ENCODE measurements at regions not wholly inside any gene's neighbourhood (a gene's known extent, or its start where the extent isn't known, plus 50 kb on each side); places are given as distances from the start of the nearest gene placed in this dataset.
"Not testable (repeated sequence)": the region's sequence is repeated elsewhere in the genome, so short reads cannot be mapped to it uniquely, and the experiment has no call there.

- no peak for DNase-seq (ENCODE audit: low spot score)
- intact Hi-C loops (cut with DNase I): no loop called here
Measured at GRCh38 chr13:55569082-55569481, 1571.6 kb upstream of the PRR20A start.

DNA sequence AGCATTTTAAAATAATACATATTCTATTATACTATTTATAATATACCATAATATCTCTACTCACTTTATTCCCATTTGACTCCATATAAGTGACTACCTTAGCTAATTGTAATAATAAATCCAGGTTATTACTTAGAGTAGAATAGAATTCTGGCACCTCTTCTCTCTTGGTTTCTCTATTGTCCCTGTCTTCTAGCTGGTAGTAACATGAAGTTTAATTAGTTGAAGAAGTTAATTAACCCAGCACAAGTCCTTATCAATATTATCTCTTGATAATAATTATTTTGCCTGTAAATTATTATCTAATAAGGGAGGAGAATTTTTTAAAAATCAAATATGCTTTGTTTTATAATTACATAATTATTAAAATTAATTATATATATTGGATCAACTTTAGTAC lies 1571.2 kb upstream of the PRR20A start:
- intact Hi-C loops (cut with DNase I): no loop called here

GRCh38 chr13:55570371-55570770 lies 1570.3 kb upstream of the PRR20A start:
- no peak for DNase-seq (ENCODE audit: low spot score)
- intact Hi-C loops (cut with DNase I): no loop called here

More for the DNA sequence above, 1571.2 kb upstream of the PRR20A start:
- DNase-seq (ENCODE audit: low spot score): no peak

DNA sequence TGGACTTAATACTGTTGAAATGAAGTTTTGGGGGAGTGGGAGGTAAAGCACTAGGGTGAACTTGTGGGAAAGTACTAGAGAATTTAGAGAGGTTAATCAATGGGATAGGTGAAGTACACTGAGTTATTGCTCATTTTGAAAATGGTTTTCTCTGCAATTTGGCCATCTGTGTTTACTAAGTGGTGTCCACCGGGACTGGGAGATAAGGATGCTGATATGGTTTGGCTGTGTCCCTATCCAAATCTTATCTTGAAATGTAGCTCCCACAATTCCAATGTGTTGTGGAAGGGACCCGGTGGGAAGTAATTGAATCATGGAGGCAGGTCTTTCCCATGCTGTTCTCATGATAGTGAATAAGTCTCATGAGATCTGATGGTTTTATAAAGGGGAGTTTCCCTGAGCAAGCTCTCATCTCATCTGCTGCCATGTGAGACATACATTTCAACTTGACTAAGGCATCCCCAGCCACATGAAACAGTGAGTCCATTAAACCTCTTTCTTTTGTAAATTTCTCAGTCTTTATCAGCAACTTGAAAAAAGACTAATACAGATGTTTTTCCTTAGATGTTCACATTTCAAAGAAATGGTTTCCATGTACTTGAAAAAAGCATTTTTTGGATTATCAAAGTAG lies 1569.4 kb upstream of the PRR20A start:
- intact Hi-C loops (cut with DNase I): no loop called here
- DNase-seq (ENCODE audit: low spot score): no peak

DNA sequence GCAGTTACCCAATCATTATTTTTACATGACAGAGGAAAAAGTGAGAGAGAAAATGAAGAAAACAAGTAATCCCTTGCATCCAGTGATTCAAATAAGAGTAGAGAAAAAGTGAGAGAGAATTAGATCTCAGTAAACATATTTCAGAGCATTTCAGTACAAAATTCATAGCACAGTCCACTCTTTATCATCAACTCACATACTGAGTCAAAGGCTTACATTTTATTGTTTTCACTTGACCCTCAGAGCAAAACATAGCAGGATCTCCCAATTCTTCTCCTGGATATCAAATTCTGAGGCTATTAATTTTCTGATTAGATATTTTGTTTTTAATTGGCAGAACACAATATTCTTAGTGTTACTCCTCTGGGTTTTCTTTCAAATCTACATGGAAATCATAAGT lies 1568.3 kb upstream of the PRR20A start:
- DNase-seq (ENCODE audit: low spot score): no peak

GRCh38 chr13:55572862-55573261 lies 1567.9 kb upstream of the PRR20A start:
- intact Hi-C loops (cut with DNase I): no loop called here
- DNase-seq (ENCODE audit: low spot score): no peak

More for the DNA sequence above, 1568.3 kb upstream of the PRR20A start:
- intact Hi-C loops (cut with DNase I): no loop called here

DNA sequence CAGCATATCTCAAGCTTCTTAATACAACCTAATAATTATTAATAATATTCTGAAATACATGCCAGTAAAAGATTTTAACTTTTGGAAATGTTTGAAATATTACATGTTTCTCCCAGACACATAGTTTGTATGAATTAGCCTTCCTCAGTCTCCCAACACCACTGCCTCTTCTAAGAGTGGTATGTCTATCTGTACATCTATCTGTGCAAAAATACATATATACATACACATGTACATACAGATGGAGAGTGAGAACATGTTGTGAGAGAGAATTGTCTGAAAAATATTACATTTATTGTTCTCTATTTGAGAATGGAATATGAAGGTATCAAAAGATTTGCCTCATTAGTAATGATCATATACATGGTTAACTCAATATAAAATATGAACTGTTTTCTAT lies 1567.2 kb upstream of the PRR20A start:
- intact Hi-C loops (cut with DNase I): no loop called here
- no peak for DNase-seq (ENCODE audit: low spot score)

DNA sequence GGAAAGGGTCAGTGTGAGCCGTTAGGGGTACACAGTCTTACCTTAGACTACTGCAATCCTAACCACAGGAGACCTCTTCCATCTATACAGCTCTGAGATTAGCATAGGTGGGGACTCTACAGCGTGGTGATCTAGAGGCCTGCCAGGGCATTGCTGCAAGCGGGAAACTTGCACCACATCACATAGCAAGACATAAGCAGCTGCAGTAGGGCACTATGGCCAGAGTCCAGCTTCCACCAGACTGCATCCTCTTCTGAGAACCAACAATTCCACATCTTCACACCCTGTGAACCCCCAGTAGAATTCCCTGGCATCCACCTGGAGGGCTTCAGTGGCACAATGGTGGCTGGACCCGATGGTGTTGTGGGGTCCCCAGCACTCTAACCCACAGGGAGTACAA lies 1564.3 kb upstream of the PRR20A start:
- intact Hi-C loops (cut with DNase I): no loop called here

DNA sequence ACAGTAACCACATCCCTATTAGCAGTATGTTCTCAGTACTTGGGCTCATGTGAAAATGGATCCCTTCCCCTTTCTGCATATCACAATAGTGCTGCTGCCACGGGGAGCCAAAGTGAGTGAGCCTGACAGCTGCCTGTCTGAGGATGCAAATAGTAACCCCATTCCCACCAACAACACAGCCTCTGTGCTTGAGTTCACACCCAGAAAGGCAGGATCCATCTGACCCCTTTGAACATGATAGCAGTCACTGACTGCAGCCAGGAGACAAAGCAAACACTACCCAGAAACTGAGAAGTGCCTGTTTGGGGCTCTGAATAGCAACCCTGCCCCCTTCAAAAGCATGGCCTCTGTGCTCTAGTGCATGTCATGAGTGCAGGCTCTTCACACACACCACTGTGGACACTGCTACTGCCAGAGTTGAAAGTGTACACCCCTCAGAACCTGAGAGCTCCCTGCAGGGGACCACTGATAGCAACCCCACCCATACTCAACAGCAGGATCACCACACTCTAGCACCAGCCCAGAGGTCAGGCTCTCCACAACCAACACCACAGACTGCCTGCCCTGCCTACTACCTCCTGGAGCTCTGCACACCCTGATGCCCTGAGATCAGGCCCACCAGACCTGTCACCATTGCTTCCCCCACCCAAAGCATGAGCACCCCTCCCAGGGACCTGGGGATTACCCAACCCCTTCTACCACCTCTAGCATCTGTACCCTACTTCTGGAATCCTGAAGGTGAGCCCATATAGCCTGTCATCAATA lies 1563.5 kb upstream of the PRR20A start:
- DNase-seq (ENCODE audit: low spot score): no peak
- intact Hi-C loops (cut with DNase I): no loop called here

More for the DNA sequence above, 1564.3 kb upstream of the PRR20A start:
- DNase-seq (ENCODE audit: low spot score): no peak

DNA sequence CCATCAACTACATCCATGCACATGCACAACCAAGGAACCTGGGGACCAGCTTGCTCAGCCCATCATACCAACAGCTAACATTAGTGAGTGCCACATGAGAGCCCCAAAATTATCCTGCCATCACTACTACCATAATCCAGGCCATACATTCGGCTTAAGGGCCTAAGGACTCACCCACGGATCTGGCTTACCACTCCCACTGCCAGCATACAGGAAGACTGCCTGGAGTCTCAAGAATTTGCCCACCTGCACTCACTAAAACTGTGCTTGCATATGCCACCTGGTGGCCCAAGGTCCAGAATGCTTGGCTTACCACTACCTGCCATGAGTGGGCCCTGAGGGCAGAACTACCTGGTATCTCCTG lies 1562.9 kb upstream of the PRR20A start:
- DNase-seq (ENCODE audit: low spot score): no peak
- intact Hi-C loops (cut with DNase I): no loop called here

GRCh38 chr13:55582294-55582693 lies 1558.4 kb upstream of the PRR20A start:
- intact Hi-C loops (cut with DNase I); DNase-seq (ENCODE audit: low spot score): not testable (repeated sequence)

- no peak for DNase-seq (ENCODE audit: low spot score)
- intact Hi-C loops (cut with DNase I): no loop called here
Measured at GRCh38 chr13:55583953-55584593, 1556.6 kb upstream of the PRR20A start.

- no peak for DNase-seq (ENCODE audit: low spot score)
- intact Hi-C loops (cut with DNase I): no loop called here
Measured at GRCh38 chr13:55602784-55603183, 1537.9 kb upstream of the PRR20A start.

DNA sequence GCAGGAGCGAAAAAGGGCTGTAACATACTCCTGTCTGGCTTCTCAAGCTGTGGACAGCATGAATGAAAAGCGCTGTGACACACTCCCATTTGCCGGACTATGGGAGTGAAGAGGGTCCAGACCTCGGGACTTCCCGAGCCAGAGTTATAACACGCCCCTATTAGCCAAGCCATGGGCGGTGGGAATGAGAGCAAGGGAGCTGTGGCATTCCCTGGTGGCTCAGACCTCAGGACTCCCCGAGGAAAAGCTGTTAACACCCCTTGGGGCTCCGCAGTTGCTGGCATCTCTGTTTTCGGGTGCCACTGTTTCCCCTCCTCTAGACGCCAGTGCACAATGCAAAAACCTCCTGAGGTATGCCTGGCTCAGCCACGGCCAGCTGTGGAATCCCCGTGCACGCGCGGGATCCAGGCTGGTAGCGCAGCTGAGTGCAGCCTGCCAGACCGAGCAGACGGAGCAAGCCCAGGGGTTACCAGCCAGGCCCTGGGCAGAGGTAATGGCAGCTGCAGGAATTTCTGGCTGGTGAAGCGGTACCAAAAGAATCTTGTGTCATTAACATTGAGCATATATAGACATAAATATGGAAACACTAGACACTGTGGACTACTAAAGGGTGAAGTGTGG lies 1534.6 kb upstream of the PRR20A start:
- intact Hi-C loops (cut with DNase I): no loop called here
- DNase-seq (ENCODE audit: low spot score): no peak

GRCh38 chr13:55613429-55614187 lies 1527.1 kb upstream of the PRR20A start:
- intact Hi-C loops (cut with DNase I): no loop called here
- no peak for DNase-seq (ENCODE audit: low spot score)

- intact Hi-C loops (cut with DNase I): loop anchor here in 1 of 2 donors (5.0 kb wide), 1 partner anchor 308 kb away; no protein-coding TSS in a partner anchor
- DNase-seq (ENCODE audit: low spot score): no peak
Measured at GRCh38 chr13:55615081-55615480, 1525.6 kb upstream of the PRR20A start.

- no peak for DNase-seq (ENCODE audit: low spot score)
- intact Hi-C loops (cut with DNase I): loop anchor here in 1 of 2 donors (5.0 kb wide), 1 partner anchor 310 kb away; no protein-coding TSS in a partner anchor
Measured at GRCh38 chr13:55617241-55617640, 1523.5 kb upstream of the PRR20A start.

DNA sequence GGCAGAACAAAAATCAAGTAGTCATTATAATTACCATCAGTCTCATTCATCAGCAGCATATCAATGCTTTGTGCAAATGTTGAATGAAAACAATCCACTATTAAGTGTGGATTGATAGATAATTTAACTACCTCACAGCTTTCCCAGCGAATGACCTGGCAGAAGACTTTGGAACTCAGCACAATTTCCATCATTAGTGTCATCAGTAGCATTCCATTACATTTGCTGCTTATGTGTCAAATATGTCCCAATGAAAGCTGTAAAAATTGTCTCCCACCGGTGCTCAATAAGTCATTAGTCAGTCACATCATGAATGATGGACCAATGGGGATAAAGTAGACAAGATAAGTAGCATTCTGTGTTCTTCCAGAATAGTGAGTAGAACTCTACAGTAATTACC lies 1513.5 kb upstream of the PRR20A start:
- intact Hi-C loops (cut with DNase I): no loop called here
- DNase-seq (ENCODE audit: low spot score): no peak

DNA sequence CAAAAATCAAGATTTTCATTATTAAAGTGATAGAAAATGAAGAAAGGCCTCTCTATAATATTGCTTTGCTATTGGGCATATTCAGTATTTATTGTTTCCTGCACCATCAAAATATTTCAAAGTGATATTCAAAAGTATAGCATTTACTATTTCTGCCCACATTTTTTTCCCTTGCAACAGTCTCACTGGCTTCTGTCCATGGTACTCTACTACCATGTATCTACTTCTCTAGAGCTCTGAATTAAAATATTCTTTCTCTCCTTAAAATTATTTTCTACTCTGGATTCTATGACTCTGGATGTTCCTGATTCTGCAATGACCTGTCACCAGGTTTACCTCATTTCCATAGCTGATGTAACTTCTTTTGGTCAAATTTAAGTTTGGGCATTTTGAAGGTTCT lies 1508.3 kb upstream of the PRR20A start:
- no peak for DNase-seq (ENCODE audit: low spot score)
- intact Hi-C loops (cut with DNase I): no loop called here

All from posterior vena cava (tissue), 2 donors.